ENCODE measurements at regions not wholly inside any gene's neighbourhood (a gene's known extent, or its start where the extent isn't known, plus 50 kb on each side); places are given as distances from the start of the nearest gene placed in this dataset.

GRCh38 chr7:157482517-157483087 lies 145.8 kb downstream of the DNAJB6 start:
- no peak for TF ChIP-seq CTCF (IDR thresholded peaks at IDR 0.05; ENCODE audit: insufficient read depth, missing control alignments)
- no peak for FAIRE-seq
- no peak for DNase-seq (ENCODE audit: insufficient read length, low spot score)

GRCh38 chr7:157483515-157483914 lies 146.7 kb downstream of the DNAJB6 start:
- DNase-seq (ENCODE audit: insufficient read length, low spot score) (no peak), FAIRE-seq (no peak)
- TF ChIP-seq CTCF (IDR thresholded peaks at IDR 0.05; ENCODE audit: insufficient read depth, missing control alignments), result no peak

- no peak for DNase-seq (ENCODE audit: insufficient read length, low spot score)
- FAIRE-seq, result no peak
- no peak for TF ChIP-seq CTCF (IDR thresholded peaks at IDR 0.05; ENCODE audit: insufficient read depth, missing control alignments)
Measured at GRCh38 chr7:157483971-157484410, 147.2 kb downstream of the DNAJB6 start.

GRCh38 chr7:157484411-157485081 lies 147.7 kb downstream of the DNAJB6 start:
- no peak for FAIRE-seq
- no peak for DNase-seq (ENCODE audit: insufficient read length, low spot score)
- no peak for TF ChIP-seq CTCF (IDR thresholded peaks at IDR 0.05; ENCODE audit: insufficient read depth, missing control alignments)

GRCh38 chr7:157485361-157485831 lies 148.6 kb downstream of the DNAJB6 start:
- no peak for DNase-seq (ENCODE audit: insufficient read length, low spot score)
- TF ChIP-seq CTCF (IDR thresholded peaks at IDR 0.05; ENCODE audit: insufficient read depth, missing control alignments), result no peak
- no peak for FAIRE-seq

- FAIRE-seq (no peak), DNase-seq (ENCODE audit: insufficient read length, low spot score) (no peak)
- TF ChIP-seq CTCF (IDR thresholded peaks at IDR 0.05; ENCODE audit: insufficient read depth, missing control alignments), result no peak
Measured at GRCh38 chr7:157486007-157486755, 149.4 kb downstream of the DNAJB6 start.

All from D721Med (cell line).